22Rv1 (cell line): ENCODE measurements at regions not wholly inside any gene's neighbourhood (a gene's known extent, or its start where the extent isn't known, plus 50 kb on each side); places are given as distances from the start of the nearest gene placed in this dataset.

Experiments
- H3K27ac ChIP-seq: fragments of 450-650 bp; 2 replicates; pipeline ENCODE4 v1.5.1; 2017
- CTCF ChIP-seq: fragments of 450-650 bp; IDR thresholded peaks from 2 replicates; pipeline ENCODE4 v1.5.1; 2017; ENCODE audit warnings: mild to moderate bottlenecking
- ZFX ChIP-seq: fragments of 450-650 bp; IDR thresholded peaks from 2 replicates; pipeline ENCODE4 v1.6.1; 2017; ENCODE audit warnings: antibody characterized with exemption, borderline replicate concordance

GRCh38 chr1:4079815-4080214, 179.7 kb upstream of the C1orf174 start:
- no peak overlapping the region for H3K27ac ChIP-seq
- no peak for TF ChIP-seq CTCF
- TF ChIP-seq ZFX: no peak

- H3K27ac ChIP-seq: no peak overlapping the region
- TF ChIP-seq ZFX (no peak), CTCF (no peak)
Measured at GRCh38 chr1:4081806-4082711, 182.0 kb upstream of the C1orf174 start.

GRCh38 chr1:4083231-4084047, 183.4 kb upstream of the C1orf174 start:
- TF ChIP-seq CTCF (no peak), ZFX (no peak)
- no peak overlapping the region for H3K27ac ChIP-seq

GRCh38 chr1:4084048-4084431, 184.0 kb upstream of the C1orf174 start:
- no peak overlapping the region for H3K27ac ChIP-seq
- TF ChIP-seq CTCF (no peak), ZFX (no peak)

GRCh38 chr1:4084446-4084845, 184.4 kb upstream of the C1orf174 start:
- no peak for TF ChIP-seq ZFX
- H3K27ac ChIP-seq: no peak overlapping the region

GRCh38 chr1:4084896-4085295, 184.8 kb upstream of the C1orf174 start:
- no peak overlapping the region for H3K27ac ChIP-seq
- TF ChIP-seq ZFX: no peak
- TF ChIP-seq CTCF: no peak

- no peak for TF ChIP-seq CTCF
- TF ChIP-seq ZFX: no peak
Measured at GRCh38 chr1:4085546-4085945, 185.5 kb upstream of the C1orf174 start.

More at GRCh38 chr1:4085546-4085945, 185.5 kb upstream of the C1orf174 start:
- H3K27ac ChIP-seq: no peak overlapping the region
